GM12864 (cell line): ENCODE measurements at regions not wholly inside any gene's neighbourhood (a gene's known extent, or its start where the extent isn't known, plus 50 kb on each side); places are given as distances from the start of the nearest gene placed in this dataset.

Experiments used
- DNase-seq: peaks from one replicate; pipeline ENCODE4 v3.0.0-alpha.2; 2011; ENCODE audit warnings: low read depth
- H3K4me3 ChIP-seq: 2 replicates; pipeline ENCODE4 v1.5.1; 2011; ENCODE audit warnings: mild to moderate bottlenecking, low read depth, low read length, control low read depth
- TF ChIP-seq, protein P1 (sequence below): IDR thresholded peaks from 2 replicates; pipeline ENCODE4 v1.5.1; 2011; ENCODE audit warnings: low read depth, mild to moderate bottlenecking, moderate library complexity, low read length, control low read depth, inconsistent platforms; ENCODE audit errors: missing control alignments

- TF ChIP-seq, protein P1, sequence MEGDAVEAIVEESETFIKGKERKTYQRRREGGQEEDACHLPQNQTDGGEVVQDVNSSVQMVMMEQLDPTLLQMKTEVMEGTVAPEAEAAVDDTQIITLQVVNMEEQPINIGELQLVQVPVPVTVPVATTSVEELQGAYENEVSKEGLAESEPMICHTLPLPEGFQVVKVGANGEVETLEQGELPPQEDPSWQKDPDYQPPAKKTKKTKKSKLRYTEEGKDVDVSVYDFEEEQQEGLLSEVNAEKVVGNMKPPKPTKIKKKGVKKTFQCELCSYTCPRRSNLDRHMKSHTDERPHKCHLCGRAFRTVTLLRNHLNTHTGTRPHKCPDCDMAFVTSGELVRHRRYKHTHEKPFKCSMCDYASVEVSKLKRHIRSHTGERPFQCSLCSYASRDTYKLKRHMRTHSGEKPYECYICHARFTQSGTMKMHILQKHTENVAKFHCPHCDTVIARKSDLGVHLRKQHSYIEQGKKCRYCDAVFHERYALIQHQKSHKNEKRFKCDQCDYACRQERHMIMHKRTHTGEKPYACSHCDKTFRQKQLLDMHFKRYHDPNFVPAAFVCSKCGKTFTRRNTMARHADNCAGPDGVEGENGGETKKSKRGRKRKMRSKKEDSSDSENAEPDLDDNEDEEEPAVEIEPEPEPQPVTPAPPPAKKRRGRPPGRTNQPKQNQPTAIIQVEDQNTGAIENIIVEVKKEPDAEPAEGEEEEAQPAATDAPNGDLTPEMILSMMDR = no peak
Observed at GRCh38 chrX:45267007-45267406, 66.3 kb upstream of the DIPK2B start.

DNA sequence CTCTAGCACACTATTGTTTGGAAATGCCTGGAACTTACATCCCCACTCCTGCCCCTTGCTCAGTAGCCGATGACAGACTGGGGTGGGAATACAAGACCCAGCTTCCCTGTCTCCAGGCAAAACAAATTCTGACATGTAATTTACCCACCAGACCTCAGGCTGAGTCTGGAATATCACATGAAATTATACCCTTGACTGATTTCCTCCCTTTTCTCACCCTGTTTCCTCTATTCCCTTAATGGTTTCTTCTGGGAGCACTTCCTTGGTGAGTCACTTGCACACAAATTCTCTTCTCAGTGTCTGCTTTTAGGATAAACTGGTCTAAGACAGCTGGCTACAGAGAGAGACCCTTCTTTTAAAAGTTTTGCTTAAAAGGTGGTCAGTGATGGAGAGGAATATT is 65.8 kb upstream of the DIPK2B start:
- TF ChIP-seq, protein P1 = no peak
- DNase-seq = no peak
- H3K4me3 ChIP-seq = no peak overlapping the region

More at GRCh38 chrX:45267007-45267406, 66.3 kb upstream of the DIPK2B start:
- no peak for DNase-seq
- no peak overlapping the region for H3K4me3 ChIP-seq

- no peak for DNase-seq
- TF ChIP-seq, protein P1 = no peak
- no peak overlapping the region for H3K4me3 ChIP-seq
Observed at GRCh38 chrX:45264865-45265264, 64.2 kb upstream of the DIPK2B start.

DNA sequence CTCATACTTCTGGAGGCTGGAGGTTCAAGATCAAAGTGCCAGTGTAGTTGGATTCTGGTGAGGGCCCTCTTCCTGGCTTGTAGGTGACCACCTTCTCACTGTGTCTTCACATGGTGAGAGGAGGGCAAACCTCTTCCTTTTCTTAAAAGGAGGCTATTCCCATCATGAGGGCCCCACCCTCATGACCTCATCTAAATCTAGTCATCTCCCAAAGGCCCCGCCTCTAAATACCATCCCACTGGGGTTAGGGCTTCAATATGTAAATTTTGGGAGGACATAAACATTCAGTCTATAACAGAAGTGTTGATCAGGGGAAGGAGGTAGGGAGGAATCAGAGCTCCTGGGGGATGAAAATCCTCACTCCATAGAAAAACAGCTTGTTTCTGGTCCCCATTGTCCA is 60.8 kb upstream of the DIPK2B start:
- H3K4me3 ChIP-seq = no peak overlapping the region
- TF ChIP-seq, protein P1 = no peak
- DNase-seq = no peak

DNA sequence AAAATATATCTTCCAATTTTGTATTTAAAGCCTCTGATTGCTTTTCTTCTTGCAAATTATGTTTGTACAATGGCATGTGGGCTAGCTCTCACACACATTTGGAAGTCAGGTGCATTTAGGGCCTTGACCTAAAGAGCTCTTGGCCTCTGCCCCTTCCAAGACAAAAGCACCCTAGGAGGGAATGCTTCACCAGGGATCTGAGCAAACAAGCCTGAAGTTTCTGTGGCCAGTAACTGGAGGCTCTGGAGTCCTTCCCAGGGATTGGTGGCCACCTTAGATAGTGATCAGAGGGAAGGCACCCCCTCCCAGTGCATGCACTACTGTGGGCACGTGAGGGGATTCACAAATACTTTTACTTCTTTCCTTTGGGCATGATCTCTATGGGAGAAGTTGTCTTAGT is 60.3 kb upstream of the DIPK2B start:
- TF ChIP-seq, protein P1 = no peak
- DNase-seq = no peak

GRCh38 chrX:45258731-45259402 is 58.2 kb upstream of the DIPK2B start:
- TF ChIP-seq, protein P1 = no peak
- no peak for DNase-seq
- H3K4me3 ChIP-seq = no peak overlapping the region

More for the DNA sequence above, 60.3 kb upstream of the DIPK2B start:
- no peak overlapping the region for H3K4me3 ChIP-seq
